HG03439 (cell line): ENCODE measurements at regions not wholly inside any gene's neighbourhood (a gene's known extent, or its start where the extent isn't known, plus 50 kb on each side); places are given as distances from the start of the nearest gene placed in this dataset.

Experiments used
- ATAC-seq: cut with Tn5 transposase; IDR thresholded peaks from one replicate; pipeline ENCODE4 v1.9.1; 2021; ENCODE audit warnings: mild to moderate bottlenecking, moderate library complexity; ENCODE audit not compliant: unreplicated experiment

DNA sequence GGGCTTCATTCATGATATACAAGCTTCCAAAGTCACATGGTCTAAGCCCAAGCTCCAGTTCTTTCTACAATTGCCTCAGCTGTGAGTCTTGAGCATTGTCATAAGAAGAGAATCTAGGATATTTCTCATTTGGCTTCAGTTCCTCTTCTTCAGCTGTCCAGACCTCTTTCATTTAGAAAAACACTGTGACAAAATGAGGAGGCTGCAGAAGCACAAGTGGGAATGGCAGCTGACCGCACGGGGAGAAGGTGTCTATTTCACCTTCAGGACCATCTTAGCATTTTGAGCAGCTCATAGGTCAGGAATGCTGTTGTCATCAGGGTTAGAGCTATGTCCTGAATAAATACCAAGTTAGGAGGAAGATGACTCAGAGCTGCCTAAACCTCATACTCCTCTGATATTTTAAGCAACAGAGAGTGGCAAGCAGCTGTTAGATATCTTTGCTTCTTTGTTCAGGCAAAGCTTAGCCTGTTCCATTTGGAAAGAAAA is 390.1 kb upstream of the CITED2 start:
- peak; percentile 92 for ATAC-seq

DNA sequence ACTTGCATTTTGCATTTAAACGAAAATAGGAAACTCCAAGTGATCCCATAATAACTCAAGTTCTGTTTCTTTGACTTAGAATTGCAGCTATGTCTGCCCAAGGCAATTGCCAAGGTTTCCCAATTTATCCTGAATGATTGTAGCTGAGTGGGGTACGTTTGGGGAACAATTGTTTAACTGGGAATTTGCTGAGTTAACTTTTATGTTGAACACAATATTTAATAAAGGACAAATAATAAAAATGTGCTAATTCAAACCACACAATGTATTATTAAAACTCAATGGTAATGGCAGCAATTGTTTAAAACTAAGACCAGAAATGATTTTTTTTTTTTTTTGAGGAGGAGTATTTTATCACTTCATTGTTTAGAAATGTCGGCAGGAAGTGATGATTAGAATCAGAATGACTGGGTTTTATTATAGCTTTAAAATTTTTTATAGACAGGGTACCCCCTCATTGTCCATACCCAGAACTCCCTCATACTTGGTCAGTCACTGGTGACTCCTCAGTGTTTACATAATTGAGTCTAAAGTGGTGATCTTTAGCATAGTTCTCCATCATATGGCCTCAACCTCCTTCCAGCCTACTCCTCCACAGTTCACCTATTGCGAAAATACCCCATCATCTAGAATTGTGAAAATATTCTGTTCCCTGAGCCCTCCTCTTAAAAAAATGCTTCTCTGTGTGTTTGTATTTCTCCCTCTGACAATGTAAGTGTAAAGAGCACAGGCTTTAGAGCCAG is 389.2 kb upstream of the CITED2 start:
- no peak for ATAC-seq

DNA sequence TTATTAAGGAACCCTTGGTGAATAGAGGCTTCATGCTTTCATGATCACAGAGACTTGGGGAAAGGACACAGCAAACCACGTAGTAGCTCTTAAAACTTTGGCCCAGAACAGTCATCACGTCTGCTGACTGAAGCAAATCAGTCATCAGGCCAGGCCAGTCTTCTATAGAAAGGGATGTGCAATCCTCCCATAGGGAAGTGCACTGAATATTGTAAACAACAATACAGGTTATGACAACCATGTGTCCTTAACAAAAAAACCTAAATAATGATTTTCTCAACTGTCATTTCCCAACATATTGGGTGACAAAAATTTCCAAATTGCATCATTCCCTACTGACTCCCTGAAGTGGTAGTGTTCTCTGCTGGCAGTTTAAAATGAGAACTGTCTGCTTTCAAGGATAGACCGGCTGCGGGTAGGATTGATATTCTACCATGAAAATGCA is 388.2 kb upstream of the CITED2 start:
- no peak for ATAC-seq

DNA sequence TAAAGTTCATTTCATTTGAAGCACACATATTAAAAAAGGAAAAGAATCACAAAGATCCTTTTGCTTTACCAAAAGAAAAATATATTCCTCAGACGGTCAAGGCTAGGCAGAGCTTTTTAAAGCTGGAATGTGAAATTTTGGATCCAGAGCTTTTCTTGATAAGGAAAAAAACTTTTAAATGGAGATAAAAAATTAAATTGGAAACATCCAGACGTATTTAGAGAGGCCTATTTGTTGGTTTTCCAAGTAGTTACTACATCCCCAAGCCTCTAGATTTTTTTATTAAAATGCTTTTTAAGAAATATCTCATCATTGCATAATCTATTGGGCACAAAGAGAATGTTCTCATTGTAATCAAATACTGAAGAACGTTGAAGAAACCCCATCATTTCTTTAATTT is 385.7 kb upstream of the CITED2 start:
- ATAC-seq = no peak

DNA sequence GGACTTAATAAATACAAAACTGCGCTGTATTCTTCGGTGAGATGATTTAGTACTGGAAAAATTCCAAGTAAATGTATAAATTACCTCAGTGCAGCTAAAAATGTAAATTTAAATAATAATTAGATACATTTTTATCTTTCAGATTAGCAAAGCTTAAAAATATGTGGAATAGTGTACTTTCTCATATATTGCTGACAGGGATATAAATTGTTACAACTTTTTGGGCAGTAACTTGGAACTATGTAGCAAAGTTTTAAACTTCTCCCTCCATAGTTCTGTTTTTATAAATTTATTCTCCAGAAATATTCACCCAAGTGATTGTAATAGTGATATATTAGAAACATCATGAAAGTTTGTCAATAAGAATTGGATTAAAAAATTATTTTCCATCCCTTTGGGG is 384.6 kb upstream of the CITED2 start:
- no peak for ATAC-seq

DNA sequence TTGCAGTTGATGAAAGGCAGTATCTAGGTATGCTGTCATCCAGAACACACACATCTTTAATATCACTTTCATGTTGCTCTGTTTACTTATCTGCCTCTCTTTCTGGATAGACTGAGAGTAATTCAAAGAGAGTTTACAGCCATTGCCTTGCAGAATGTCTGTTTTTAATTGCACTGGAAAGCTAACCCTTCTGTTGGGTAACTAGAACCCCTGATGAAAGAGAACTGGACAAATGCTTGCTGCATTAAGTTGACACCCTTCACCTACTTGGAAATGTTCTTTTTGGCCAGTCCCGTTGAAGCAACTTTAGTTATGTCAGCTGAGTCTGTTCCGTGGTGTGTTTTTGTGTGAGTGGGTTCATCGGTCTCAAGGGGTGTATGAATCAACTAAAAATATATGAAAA is 383.8 kb upstream of the CITED2 start:
- ATAC-seq = no peak

DNA sequence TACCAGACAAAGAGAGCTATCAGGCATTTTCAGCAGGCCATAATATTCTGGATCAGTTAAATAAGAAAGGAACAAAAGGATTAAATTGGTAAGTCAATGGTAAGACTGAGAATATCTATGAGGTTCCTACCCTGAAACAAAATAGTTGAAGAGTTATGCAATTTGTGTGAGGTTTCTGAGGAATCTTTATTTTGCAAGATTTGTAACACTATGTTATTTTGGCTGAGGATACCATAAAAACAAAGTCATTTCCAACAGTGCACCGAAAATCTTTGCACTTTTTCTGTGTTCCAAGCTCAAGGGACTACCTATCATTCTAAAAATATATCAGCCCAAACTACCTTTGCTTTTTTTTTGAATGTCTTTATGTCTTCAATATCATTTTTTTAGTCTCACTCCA is 383.3 kb upstream of the CITED2 start:
- ATAC-seq = no peak

DNA sequence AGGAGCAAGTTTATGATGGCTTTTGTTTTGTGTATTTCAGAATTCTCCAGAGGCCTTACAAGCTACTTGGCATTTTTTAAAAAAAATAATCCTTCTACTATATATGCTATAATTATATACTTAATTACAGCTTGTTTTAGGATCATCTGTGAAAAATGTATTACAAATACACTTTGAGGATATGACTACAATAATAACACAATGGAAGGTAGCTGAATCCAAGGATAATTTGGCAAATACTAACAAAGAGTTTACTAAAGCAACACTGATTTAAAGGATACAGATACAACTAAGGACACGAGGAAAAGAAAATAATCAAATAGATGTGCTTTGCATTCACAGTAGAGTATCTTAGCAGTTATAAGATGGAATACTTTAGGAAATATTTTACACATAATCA is 381.9 kb upstream of the CITED2 start:
- no peak for ATAC-seq

DNA sequence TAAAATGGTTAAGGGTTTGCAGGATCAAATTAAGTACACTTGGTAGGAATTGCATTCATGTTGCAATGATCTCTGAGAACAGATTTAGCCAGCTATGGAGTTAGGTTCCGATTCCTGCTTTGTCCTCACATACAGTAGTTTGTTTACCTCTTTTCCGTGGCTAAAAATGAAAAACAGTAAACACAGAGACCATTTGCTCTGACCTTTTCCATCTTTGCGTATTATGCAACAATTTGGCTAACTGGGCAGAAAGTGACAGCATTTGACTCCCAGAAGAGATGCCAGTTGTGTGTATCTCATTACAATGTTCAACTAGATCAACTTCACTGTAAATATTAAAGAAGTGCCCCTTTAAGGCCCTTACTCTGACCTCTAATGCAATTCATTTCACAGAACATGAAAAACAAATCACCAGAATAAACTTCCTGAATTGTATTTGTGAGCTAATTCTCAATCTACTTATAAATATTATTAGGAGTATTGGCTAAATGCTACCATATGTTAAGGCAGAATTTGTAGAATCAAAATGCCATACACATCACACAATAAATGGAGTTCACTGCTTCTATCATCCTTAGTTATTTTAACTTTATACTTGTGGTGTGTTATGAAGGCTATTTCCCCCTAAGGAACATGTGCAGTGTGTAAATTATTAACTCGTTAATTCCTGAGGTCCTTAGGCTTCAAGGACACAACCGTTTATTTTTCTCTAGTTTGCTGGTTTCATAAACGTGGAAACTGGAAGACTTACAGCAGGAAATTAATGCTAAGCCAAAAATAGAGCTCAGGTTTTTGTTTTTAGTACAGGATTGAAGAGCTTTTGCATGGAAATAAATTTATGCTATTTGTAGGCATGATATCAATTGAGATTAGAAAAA is 380.7 kb upstream of the CITED2 start:
- ATAC-seq = no peak

DNA sequence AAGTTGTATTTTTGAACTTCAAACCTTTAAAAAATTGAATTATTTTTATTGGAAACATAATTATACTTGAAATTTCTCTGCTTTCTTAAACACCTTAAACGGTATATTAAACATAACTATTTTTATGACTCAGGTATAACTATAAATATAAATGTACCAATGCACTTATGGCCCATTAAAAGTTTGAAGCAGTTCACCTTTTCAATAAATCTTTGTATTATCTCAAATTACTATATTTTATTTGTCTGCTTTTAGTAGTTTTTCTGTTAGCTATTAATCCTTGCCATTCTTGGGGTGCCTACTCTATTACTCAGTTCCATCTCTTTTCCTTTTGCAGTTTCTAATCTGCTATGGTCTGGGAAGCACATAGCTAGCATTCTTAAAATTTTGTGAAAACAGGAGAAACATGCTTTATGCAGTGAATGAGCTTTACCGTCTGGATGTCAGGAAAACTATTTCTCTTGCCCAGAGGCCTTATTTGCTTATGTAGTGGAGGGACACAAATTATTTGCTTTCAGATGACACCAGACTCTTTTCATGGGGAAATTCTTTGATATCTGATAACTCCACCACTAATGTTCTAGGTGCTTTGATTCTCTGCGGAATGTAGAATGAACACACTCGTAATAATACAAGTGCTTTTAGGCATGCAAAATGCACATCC is 378.9 kb upstream of the CITED2 start:
- ATAC-seq = no peak

DNA sequence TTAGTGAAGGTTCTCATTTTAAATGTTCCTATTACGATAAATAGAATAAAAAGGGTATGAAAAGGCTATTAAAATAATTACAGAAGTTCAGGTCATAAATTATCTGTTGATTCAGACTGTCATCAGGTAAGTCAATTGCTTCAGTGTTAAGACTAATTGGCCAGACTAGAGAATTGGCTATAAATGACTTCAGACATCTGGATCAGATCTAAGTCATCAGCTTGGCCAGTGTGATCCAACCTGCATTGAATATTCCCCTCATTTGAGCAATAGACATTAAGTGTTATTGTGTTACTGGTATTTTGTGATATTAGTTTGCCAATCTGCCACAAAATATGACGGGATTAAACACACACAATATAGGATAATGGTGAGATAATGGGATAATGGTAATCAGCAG is 377.6 kb upstream of the CITED2 start:
- ATAC-seq = no peak

DNA sequence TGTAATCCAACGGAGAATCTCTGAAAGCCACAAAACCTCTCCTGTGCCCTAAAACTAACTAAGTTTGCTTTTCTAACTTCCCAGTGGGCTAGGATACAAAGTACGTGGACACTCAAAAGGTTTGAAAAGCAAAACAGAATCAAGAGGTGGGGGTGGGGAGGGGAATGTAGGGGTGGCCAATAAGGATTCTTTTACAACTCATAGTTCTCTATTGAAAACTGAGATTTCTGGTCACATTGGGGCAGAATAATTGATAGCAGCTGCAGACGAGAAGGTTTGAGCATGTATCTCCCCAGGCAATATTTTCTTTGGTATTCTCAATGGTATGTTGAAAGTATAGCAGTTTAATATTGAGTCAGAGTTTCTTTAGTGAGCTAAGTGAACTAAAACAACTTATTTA is 376.7 kb upstream of the CITED2 start:
- no peak for ATAC-seq

DNA sequence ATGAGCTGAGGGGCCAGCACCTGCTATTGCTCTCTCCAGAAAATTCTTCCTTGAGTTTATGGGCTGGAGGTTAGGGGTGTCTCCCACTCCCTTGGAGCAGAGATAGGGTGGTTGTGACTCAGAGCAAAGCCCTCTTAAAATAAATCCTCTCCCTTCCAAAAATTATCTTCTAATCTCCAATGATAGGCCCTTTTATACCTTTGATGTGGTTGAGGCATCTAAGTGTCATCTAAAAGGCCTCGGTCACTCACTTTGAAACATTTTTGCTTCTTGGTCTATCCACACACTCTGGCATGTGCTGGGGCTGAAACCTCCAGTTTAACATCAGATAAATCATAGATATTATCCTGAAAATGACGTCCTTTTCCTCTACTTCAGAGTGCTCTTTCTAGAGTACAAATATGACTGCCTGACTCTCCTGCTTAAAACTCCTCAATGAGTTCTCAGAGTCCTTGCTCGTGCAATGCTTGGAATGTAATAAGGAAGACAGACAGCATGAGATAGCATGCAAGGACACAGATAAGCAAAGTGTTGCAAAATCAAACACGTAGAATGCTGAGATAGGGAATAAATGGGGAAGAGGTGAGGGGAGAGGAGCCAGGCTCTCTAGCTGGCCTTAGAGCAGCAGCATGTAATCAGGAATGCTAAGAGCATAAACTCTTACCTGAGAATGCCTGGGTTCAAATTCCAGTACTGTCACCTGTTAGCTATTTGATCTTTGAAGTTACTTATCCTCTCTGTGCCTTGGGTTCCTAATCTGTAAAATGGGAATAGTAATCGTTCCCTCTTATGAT is 374.1 kb upstream of the CITED2 start:
- no peak for ATAC-seq

DNA sequence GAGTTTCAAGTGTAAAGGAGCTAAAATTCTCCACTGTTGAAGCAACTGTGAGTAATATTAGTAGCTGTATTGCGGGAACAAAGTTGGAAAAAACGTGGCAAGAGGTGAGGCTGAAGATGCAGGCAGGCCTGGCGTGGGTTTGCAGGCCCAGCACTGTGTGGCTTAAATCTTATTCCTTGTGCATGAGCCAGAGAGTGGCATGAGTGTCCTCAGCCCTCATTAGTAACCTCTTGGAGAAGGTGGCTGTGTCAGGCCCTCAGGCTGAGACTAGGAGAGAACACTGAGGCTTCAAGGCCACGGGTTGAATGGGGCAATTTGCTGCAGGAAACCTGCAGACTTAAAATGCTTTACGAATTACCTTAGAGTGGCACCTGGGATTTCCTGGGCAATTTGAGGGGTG is 372.7 kb upstream of the CITED2 start:
- ATAC-seq = no peak

DNA sequence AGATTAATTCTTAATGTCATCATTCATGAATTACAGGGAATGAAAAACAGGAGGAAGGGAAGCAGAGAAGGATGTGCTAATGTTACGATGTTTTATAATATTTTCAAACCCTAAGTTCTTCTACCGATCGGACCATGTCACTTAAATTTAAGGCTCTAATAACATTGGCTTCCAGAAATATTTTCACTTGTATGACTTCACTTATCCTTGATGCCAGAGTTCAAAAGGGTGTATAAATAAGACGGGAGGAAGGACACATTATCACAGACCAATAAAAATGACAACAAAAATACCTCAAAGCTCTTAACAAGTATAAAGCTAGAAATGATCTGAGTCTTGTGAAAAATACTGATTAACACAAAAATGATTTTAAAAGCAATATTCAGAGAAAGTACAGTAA is 370.4 kb upstream of the CITED2 start:
- no peak for ATAC-seq

DNA sequence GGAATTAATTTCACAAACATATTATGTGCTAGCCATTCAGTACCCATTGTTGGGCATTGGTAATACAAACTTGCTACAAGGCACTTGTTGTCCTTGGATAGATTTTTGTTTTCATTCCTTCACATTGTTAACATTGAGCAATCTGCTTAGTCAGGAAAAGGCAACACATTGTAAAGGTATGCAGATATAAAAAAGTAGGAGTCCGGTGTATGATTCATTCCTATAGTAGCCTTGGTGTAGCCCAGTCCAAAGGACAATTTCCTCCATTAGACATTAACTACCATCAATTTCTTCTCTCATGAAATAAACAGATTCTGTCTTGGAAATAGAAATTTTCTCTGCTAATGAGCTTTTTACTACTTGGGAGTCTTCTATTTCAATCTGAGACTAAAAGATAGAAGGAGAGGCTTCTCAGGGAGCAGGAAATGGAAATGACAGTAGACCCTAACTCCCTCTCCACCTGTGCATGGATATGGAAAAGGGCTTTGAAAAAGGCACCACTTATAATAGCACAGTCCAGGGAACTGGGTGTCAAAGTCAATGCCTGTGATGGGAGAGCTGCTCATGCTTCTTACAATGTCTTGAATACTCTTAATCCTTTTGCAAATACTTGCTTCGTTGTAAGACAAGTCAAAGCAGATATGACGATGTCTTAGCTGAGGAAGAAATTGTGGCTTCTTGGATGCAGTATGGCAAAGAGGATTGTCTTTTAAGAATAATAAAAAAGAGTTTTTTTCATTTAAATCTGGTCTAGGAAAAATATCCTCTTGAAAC is 369.4 kb upstream of the CITED2 start:
- ATAC-seq = no peak

DNA sequence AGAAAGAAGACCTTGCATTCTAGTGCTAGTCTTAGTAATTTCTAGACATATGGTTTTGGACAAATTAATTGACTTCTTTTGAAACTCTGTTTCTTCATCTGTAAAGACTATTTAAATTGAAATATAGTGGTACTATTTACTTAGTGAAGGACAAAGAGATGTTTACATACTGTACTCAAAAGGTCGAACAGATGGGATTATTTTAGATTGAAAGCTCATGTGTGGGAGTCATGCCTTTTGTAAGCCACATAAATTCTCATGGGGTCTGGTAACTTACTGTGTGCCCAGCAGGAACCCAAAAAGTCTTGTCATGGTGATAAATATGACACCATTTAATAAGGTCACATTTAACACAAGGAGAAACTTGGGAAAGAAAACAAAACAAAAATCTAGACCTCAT is 368.2 kb upstream of the CITED2 start:
- ATAC-seq = no peak

DNA sequence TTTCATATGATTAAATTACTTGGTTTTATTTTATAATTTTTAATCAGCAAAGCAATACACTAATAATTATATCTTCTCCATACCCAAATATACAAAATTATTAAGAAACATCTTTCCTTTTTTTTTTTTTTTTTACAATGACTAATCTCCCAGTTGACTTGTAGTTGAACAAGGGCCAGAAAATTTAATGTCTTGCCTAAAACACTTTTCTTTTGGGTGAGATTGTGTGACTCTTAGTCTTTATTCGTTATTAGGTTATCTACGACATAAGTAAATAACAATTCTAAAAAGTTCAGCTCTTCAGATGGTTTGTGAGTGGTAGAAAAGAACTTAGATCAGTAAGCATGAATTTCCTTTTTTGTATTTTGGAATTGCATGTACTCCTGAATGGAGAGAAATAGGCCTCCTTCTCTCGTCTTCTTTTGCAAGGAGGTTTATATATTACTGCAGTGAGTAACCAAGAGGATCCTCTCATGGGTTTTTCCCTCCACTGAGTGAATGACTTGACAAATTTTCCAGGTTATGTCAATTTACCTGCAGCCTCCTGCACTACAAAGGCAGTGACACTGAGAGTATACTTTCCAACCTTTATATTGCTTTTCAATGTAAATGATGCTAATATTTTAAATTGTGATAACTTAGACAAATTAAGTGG is 364.5 kb upstream of the CITED2 start:
- ATAC-seq = no peak

DNA sequence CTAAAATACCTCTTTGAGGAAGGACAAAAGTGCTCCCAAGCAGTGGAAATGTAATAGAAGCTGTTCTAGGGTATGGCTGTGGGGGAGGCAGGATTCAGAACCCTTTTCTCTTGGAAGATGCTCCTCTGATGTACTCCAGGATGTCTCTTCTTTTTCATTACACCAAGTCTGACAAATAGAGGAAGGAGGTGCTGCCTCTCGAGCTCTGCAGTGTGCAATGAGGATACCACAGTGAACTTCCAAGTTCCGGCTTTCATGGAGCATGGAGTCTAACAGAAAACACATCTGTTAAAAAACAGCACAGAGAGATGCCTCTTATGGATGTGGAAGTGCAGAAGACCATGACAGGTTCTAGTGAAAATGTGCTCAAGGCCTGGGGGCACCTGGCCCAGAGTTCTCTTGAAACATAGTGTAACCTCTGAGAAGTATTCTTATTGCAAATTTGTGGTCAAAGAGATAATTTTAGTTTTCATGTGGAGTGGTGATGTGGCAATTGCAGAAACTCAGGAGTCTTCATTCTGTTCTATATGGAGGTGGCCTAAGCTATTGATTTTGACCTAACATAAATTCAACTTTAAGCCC is 362.0 kb upstream of the CITED2 start:
- no peak for ATAC-seq
